Cardiac muscle cell (in vitro differentiated cells and primary cell): ENCODE measurements at regions not wholly inside any gene's neighbourhood (a gene's known extent, or its start where the extent isn't known, plus 50 kb on each side); places are given as distances from the start of the nearest gene placed in this dataset.

Experiments
- DNase-seq, 2 donors: peaks; one replicate each; pipeline versions ENCODE4 v3.0.0 to v3.0.0-alpha.2; 2010 to 2017; ENCODE audit warnings: low read depth in 1 of 2, low spot score in 1 of 2
- H3K27ac ChIP-seq: fragments of 200-600 bp; sonication (generic); 2 replicates; pipeline ENCODE4 v1.5.1; 2016
- H3K27me3 ChIP-seq: fragments of 200-600 bp; sonication (generic); 2 replicates; pipeline ENCODE4 v1.6.0; 2016; ENCODE audit warnings: control low read depth
- H3K36me3 ChIP-seq: fragments of 200-600 bp; sonication (generic); 2 replicates; pipeline ENCODE4 v1.5.1; 2016; ENCODE audit warnings: control low read depth
- H3K4me1 ChIP-seq: fragments of 200-600 bp; sonication (generic); 2 replicates; pipeline ENCODE4 v1.8.1; 2017; ENCODE audit warnings: low read depth, mild to moderate bottlenecking, mixed run types
- H3K4me3 ChIP-seq: fragments of 200-600 bp; sonication (generic); 2 replicates; pipeline ENCODE4 v1.5.1; 2016; ENCODE audit warnings: mild to moderate bottlenecking
- H3K9me3 ChIP-seq: fragments of 200-600 bp; sonication (generic); 2 replicates; pipeline ENCODE4 v1.5.1; 2017; ENCODE audit warnings: low read depth, mild to moderate bottlenecking, control low read depth
- CTCF ChIP-seq: IDR thresholded peaks from 2 replicates; pipeline ENCODE4 v1.5.1; 2012; ENCODE audit warnings: low read depth, mild to moderate bottlenecking, low read length

GRCh38 chr21:19950347-19950746 is 1047.9 kb upstream of the NCAM2 start:
- Histone ChIP-seq H3K9me3 (no peaks in the 10 kb centered on the region), H3K4me1 (no peaks in the 10 kb centered on the region), H3K36me3 (no peaks in the 10 kb centered on the region), H3K4me3 (no peak overlapping the region), H3K27ac (no peak overlapping the region), H3K27me3 (no peaks in the 10 kb centered on the region)
- no peak for DNase-seq
- TF ChIP-seq CTCF = no peak

- H3K27me3 ChIP-seq = no peaks in the 10 kb centered on the region
- no peak for TF ChIP-seq CTCF
- H3K9me3 ChIP-seq = no peaks in the 10 kb centered on the region
- no peaks in the 10 kb centered on the region for H3K4me1 ChIP-seq
- no peaks in the 10 kb centered on the region for H3K36me3 ChIP-seq
- H3K4me3 ChIP-seq = no peak overlapping the region
- no peak overlapping the region for H3K27ac ChIP-seq
- DNase-seq = no peak
Measured at GRCh38 chr21:19969156-19969555, 1029.1 kb upstream of the NCAM2 start.

GRCh38 chr21:19981938-19982337 is 1016.3 kb upstream of the NCAM2 start:
- no peaks in the 10 kb centered on the region for H3K36me3 ChIP-seq
- H3K27me3 ChIP-seq = no peaks in the 10 kb centered on the region
- H3K4me3 ChIP-seq = no peak overlapping the region
- H3K4me1 ChIP-seq = no peaks in the 10 kb centered on the region
- H3K27ac ChIP-seq = no peak overlapping the region
- DNase-seq = no peak
- no peak for TF ChIP-seq CTCF
- no peaks in the 10 kb centered on the region for H3K9me3 ChIP-seq

GRCh38 chr21:19986396-19986795 is 1011.8 kb upstream of the NCAM2 start:
- H3K4me1 ChIP-seq = no peaks in the 10 kb centered on the region
- no peak overlapping the region for H3K4me3 ChIP-seq
- no peak for TF ChIP-seq CTCF
- H3K27ac ChIP-seq = no peak overlapping the region
- DNase-seq = no peak
- H3K27me3 ChIP-seq = no peaks in the 10 kb centered on the region
- H3K9me3 ChIP-seq = no peaks in the 10 kb centered on the region
- H3K36me3 ChIP-seq = no peaks in the 10 kb centered on the region

- no peak for TF ChIP-seq CTCF
- no peaks in the 10 kb centered on the region for H3K36me3 ChIP-seq
Measured at GRCh38 chr21:19987671-19988070, 1010.5 kb upstream of the NCAM2 start.

GRCh38 chr21:19992540-19992939 is 1005.7 kb upstream of the NCAM2 start:
- no peaks in the 10 kb centered on the region for H3K9me3 ChIP-seq
- no peak for TF ChIP-seq CTCF
- no peaks in the 10 kb centered on the region for H3K4me1 ChIP-seq
- H3K36me3 ChIP-seq = no peaks in the 10 kb centered on the region
- H3K4me3 ChIP-seq = no peak overlapping the region
- H3K27ac ChIP-seq = no peak overlapping the region
- no peaks in the 10 kb centered on the region for H3K27me3 ChIP-seq
- DNase-seq = no peak

More at GRCh38 chr21:19987671-19988070, 1010.5 kb upstream of the NCAM2 start:
- H3K4me3 ChIP-seq = no peak overlapping the region
- no peaks in the 10 kb centered on the region for H3K9me3 ChIP-seq
- no peaks in the 10 kb centered on the region for H3K4me1 ChIP-seq
- DNase-seq = no peak
- no peak overlapping the region for H3K27ac ChIP-seq
- no peaks in the 10 kb centered on the region for H3K27me3 ChIP-seq
